Glomerular visceral epithelial cell (primary cell): ENCODE measurements at regions not wholly inside any gene's neighbourhood (a gene's known extent, or its start where the extent isn't known, plus 50 kb on each side); places are given as distances from the start of the nearest gene placed in this dataset.

ENCODE experiments used
- DNase-seq: peaks from one replicate; pipeline ENCODE4 v3.0.0-alpha.2; 2016; ENCODE audit errors: extremely low spot score

- DNase-seq: no peak
Measured at GRCh38 chr4:187415231-187415630, 580.3 kb upstream of the ZFP42 start.

GRCh38 chr4:187416216-187416615, 579.4 kb upstream of the ZFP42 start:
- no peak for DNase-seq

GRCh38 chr4:187417721-187418120, 577.9 kb upstream of the ZFP42 start:
- no peak for DNase-seq

- no peak for DNase-seq
Measured at GRCh38 chr4:187422655-187423054, 572.9 kb upstream of the ZFP42 start.

GRCh38 chr4:187424636-187425035, 570.9 kb upstream of the ZFP42 start:
- DNase-seq: no peak

GRCh38 chr4:187426511-187426910, 569.1 kb upstream of the ZFP42 start:
- DNase-seq: no peak

GRCh38 chr4:187432310-187432709, 563.3 kb upstream of the ZFP42 start:
- no peak for DNase-seq

GRCh38 chr4:187433141-187433540, 562.4 kb upstream of the ZFP42 start:
- no peak for DNase-seq

- no peak for DNase-seq
Measured at GRCh38 chr4:187436251-187436650, 559.3 kb upstream of the ZFP42 start.

- peak; percentile 5 for DNase-seq
Measured at GRCh38 chr4:187444061-187444460, 551.5 kb upstream of the ZFP42 start.

GRCh38 chr4:187449702-187450101, 545.9 kb upstream of the ZFP42 start:
- DNase-seq: no peak

GRCh38 chr4:187451776-187452175, 543.8 kb upstream of the ZFP42 start:
- DNase-seq: no peak

- no peak for DNase-seq
Measured at GRCh38 chr4:187460016-187460415, 535.6 kb upstream of the ZFP42 start.

- no peak for DNase-seq
Measured at GRCh38 chr4:187464573-187464972, 531.0 kb upstream of the ZFP42 start.

GRCh38 chr4:187467224-187467623, 528.3 kb upstream of the ZFP42 start:
- no peak for DNase-seq

GRCh38 chr4:187469627-187470026, 525.9 kb upstream of the ZFP42 start:
- no peak for DNase-seq

- no peak for DNase-seq
Measured at GRCh38 chr4:187470061-187470460, 525.5 kb upstream of the ZFP42 start.

GRCh38 chr4:187474238-187474637, 521.3 kb upstream of the ZFP42 start:
- DNase-seq: no peak

- DNase-seq: no peak
Measured at GRCh38 chr4:187475901-187476300, 519.7 kb upstream of the ZFP42 start.

GRCh38 chr4:187477224-187477623, 518.3 kb upstream of the ZFP42 start:
- no peak for DNase-seq

- peak; percentile 50 for DNase-seq
Measured at GRCh38 chr4:187478292-187479140, 517.1 kb upstream of the ZFP42 start.

- DNase-seq: no peak
Measured at GRCh38 chr4:187479511-187479910, 516.1 kb upstream of the ZFP42 start.

GRCh38 chr4:187480146-187481145, 515.1 kb upstream of the ZFP42 start:
- DNase-seq: no peak
